Activated T-helper 2 cell treated with anti-CD3 and anti-CD28 coated beads, Interferon-gamma antibody, Interleukin-2, Interleukin-4, amounts not matched to agents 10 μg/mL and 5 μg/mL and 100 μg/mL, durations not matched to agents 14 hours and 24 hours and 36 hours (primary cell): ENCODE measurements at regions not wholly inside any gene's neighbourhood (a gene's known extent, or its start where the extent isn't known, plus 50 kb on each side); places are given as distances from the start of the nearest gene placed in this dataset.

Source experiments
- DNase-seq: peaks from one replicate; pipeline ENCODE4 v3.0.0; 2021; ENCODE audit warnings: low spot score
- H3K27ac Mint-ChIP-seq: one replicate; pipeline ENCODE4 v1.8.0; 2021; ENCODE audit warnings: mixed read lengths
- H3K27me3 Mint-ChIP-seq: one replicate; pipeline ENCODE4 v1.8.0; 2021; ENCODE audit warnings: low read depth, mixed read lengths
- H3K36me3 Mint-ChIP-seq: one replicate; pipeline ENCODE4 v1.8.0; 2021; ENCODE audit warnings: low read depth, mixed read lengths
- H3K4me1 Mint-ChIP-seq: one replicate; pipeline ENCODE4 v1.8.0; 2021; ENCODE audit warnings: low read depth, mixed read lengths
- H3K4me3 Mint-ChIP-seq: one replicate; pipeline ENCODE4 v1.8.0; 2021; ENCODE audit warnings: low read depth, mild to moderate bottlenecking, moderate library complexity, mixed read lengths
- H3K9me3 Mint-ChIP-seq: one replicate; pipeline ENCODE4 v1.8.0; 2021; ENCODE audit warnings: mixed read lengths
- intact Hi-C: fragments of 100-400 bp; cut with micrococcal nuclease; formaldehyde crosslinking; loops from one replicate; pipeline ENCODE4 v1.15.1; 2023

DNA sequence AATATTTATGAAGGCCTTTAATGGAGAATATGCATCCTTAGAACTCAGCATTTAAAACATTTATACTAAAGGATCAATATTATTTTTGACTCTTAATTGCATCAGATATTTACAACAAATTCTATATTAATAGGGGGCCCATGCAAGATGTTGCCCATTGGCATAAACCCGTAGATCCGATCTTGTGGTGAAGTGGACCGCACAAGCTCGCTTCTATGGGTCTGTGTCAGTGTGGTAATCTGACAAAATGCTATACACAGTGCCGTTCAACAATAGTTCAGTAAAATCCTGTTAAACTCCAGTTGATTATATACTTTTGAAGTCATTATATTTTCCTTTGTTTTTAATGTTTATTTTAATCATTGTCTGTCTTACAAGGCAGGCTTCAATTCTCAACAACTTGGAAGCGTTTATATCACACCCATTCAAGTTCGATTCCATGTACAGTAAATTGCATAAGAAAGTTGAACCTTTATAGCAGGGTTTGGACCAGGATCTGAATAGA is 809.2 kb downstream of the USP25 start:
- Mint-ChIP-seq H3K9me3 (peaks cover 26% of the 10 kb centered on the region), H3K4me3 (no peak overlapping the region), H3K27ac (no peak overlapping the region), H3K36me3 (no peaks in the 10 kb centered on the region), H3K27me3 (no peaks in the 10 kb centered on the region), H3K4me1 (no peaks in the 10 kb centered on the region)
- intact Hi-C loops = no loop called here
- no peak for DNase-seq

- H3K4me1 Mint-ChIP-seq = no peaks in the 10 kb centered on the region
- intact Hi-C loops = no loop called here
- no peak overlapping the region for H3K27ac Mint-ChIP-seq
- H3K4me3 Mint-ChIP-seq = no peak overlapping the region
- H3K9me3 Mint-ChIP-seq = peaks cover 31% of the 10 kb centered on the region
- DNase-seq = no peak
- no peaks in the 10 kb centered on the region for H3K27me3 Mint-ChIP-seq
- no peaks in the 10 kb centered on the region for H3K36me3 Mint-ChIP-seq
These were observed 811.4 kb downstream of the USP25 start for GRCh38 chr21:16540966-16541727.

DNA sequence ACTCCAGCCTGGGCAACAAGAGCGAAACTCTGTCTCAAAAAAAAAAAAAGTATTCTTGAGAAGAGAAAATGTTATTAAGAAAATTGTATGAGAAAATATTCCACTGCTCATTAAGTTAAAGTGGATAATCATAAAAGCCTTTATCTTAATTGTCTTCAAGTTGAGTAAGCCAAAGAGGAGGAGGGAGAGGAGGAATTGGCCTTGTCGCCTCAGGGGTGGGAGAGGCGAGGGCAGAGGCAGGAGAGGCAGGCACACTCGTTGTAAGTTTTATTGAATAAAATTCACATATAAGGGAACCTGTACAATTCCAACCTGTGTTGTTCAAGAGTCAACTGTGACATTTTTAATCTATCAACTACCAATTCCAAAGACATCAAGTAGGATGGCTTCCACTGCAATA is 820.3 kb downstream of the USP25 start:
- Mint-ChIP-seq H3K36me3 (no peaks in the 10 kb centered on the region), H3K27ac (no peak overlapping the region), H3K27me3 (no peaks in the 10 kb centered on the region), H3K4me1 (no peaks in the 10 kb centered on the region), H3K4me3 (no peak overlapping the region), H3K9me3 (peaks cover 15% of the 10 kb centered on the region)
- no peak for DNase-seq
- intact Hi-C loops = no loop called here

DNA sequence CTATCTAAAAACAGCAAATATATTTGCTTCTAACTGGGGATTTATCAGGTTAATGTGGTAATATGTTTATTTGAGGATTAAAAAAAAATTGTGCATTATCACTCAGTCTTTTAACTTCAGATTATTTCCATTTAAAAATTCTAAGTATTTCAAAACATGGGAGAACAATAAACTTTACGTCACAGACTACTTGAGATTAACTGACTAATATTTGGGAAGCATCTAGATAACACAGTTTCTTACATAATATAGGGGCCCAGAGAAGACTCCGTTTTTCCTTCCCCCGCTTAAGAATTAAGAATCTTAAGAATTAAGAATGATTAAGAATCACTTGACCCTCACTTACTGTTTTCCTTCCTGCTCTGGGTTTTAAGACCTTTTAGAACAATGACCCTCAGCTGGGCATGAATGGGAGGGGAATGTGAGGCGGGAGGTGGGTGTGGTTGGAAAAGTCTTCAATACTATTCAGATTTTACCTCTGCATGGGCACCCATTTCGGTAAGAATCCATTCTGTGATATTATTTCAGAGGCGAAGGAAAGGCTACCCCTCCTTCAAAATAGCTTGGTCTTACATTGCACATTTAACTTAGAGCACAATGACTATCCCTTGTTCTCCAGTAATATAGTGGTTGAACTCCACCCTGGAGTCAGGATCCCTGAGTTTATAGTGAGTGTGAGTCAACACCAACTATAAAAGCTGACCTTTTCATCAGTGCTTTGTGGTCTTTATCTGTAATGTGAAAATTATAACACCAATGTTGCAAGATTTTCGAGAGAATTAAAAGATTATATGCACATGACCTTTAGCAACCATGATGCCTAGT is 821.3 kb downstream of the USP25 start:
- no peak overlapping the region for H3K4me3 Mint-ChIP-seq
- peaks cover 9% of the 10 kb centered on the region for H3K9me3 Mint-ChIP-seq
- no peaks in the 10 kb centered on the region for H3K4me1 Mint-ChIP-seq
- H3K36me3 Mint-ChIP-seq = no peaks in the 10 kb centered on the region
- intact Hi-C loops = no loop called here
- no peak overlapping the region for H3K27ac Mint-ChIP-seq
- H3K27me3 Mint-ChIP-seq = no peaks in the 10 kb centered on the region
- DNase-seq = no peak

DNA sequence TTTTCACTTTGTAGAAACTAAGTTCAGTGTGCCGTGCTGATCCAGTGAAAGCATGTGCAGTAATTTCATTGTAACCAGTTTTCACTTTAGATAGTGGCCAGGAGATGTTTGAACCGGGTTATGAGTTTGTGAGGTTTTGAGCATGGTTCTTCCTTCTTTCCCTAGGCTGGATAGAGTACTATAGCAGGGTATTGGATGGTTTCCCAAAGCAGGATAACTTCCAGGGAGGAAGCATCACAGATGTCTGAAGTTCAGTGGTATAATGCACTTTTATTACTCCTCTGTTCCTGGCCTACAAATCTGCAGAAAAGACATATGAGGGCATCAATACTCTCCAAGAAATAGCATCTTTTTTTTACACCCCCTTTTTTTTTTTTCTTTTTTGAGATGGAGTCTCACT is 823.1 kb downstream of the USP25 start:
- Mint-ChIP-seq H3K36me3 (no peaks in the 10 kb centered on the region), H3K4me3 (no peak overlapping the region), H3K4me1 (no peaks in the 10 kb centered on the region), H3K27me3 (no peaks in the 10 kb centered on the region), H3K9me3 (peaks cover 16% of the 10 kb centered on the region), H3K27ac (no peak overlapping the region)
- DNase-seq = no peak
- intact Hi-C loops = no loop called here

DNA sequence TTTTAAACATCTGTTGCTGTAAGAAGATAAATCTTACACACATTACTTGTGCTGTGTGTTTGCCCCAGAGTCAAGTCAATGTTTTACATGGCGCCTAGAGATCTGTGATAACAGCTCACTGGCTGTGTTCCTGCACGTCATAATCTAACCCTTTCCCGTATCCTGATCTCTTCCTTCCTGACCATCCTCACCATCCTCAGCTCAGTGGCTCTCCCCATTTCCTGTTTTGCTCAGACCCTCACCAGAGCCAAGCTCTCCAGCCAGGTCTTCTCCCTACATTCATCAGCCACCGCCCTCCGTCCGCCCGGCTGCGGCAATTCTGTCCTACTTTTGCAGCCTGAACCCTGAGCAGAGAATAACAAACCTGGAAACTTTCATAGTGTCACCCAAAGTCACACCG is 824.7 kb downstream of the USP25 start:
- Mint-ChIP-seq H3K4me3 (no peak overlapping the region), H3K27me3 (no peaks in the 10 kb centered on the region), H3K27ac (no peak overlapping the region), H3K36me3 (no peaks in the 10 kb centered on the region), H3K9me3 (peaks cover 16% of the 10 kb centered on the region), H3K4me1 (no peaks in the 10 kb centered on the region)
- intact Hi-C loops = no loop called here
- no peak for DNase-seq

- H3K4me3 Mint-ChIP-seq = no peak overlapping the region
- intact Hi-C loops = no loop called here
- no peaks in the 10 kb centered on the region for H3K27me3 Mint-ChIP-seq
These were observed 833.3 kb downstream of the USP25 start for GRCh38 chr21:16563116-16563515.

DNA sequence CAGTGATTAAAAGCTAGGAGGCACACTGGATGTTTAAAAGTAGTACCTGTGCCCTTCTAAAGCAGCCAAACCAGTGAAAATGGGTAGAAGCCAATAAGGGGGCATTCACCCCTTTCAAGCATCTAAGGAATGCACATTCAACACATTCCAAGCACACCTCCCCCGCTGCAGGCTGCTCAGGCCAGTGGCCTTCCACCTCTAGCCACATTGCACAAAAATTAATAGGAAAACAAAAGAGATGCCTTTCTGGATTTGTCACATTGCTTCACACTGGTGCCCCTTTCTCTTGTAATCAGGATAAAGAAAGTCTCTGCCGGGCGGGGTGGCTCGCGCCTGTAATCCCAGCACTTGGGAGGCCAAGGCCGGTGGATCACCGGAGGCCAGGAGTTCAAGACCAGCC is 834.0 kb downstream of the USP25 start:
- Mint-ChIP-seq H3K27me3 (no peaks in the 10 kb centered on the region), H3K4me1 (no peaks in the 10 kb centered on the region), H3K4me3 (no peak overlapping the region), H3K36me3 (no peaks in the 10 kb centered on the region), H3K9me3 (peaks cover 7% of the 10 kb centered on the region), H3K27ac (no peak overlapping the region)
- intact Hi-C loops = no loop called here
- no peak for DNase-seq

More at GRCh38 chr21:16563116-16563515, 833.3 kb downstream of the USP25 start:
- DNase-seq = no peak
- H3K36me3 Mint-ChIP-seq = no peaks in the 10 kb centered on the region
- no peak overlapping the region for H3K27ac Mint-ChIP-seq
- H3K4me1 Mint-ChIP-seq = no peaks in the 10 kb centered on the region
- peaks cover 5% of the 10 kb centered on the region for H3K9me3 Mint-ChIP-seq

- Mint-ChIP-seq H3K4me3 (no peak overlapping the region), H3K27me3 (no peaks in the 10 kb centered on the region), H3K4me1 (no peaks in the 10 kb centered on the region), H3K9me3 (peaks cover 4% of the 10 kb centered on the region), H3K36me3 (no peaks in the 10 kb centered on the region), H3K27ac (no peak overlapping the region)
- DNase-seq = no peak
- intact Hi-C loops = no loop called here
These were observed 838.5 kb downstream of the USP25 start for GRCh38 chr21:16568244-16568643.

DNA sequence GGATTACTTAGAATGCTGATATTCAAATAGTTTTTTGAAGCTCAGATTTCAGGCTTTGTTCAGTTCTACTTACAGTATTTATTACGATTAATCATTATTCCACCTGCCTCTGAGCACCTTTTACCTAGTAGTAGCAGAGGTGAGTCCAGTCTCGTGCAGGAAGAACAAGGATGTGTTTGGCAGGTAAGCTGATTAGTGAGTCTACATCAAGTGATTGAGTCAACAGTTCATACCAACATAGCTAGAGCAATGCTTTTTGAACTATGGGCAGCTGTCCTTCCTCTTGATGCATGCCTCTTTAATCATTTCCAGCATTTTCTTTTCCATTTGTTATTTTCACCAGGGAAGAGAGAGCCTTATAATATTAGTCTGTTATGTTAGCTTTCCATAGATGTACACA is 838.9 kb downstream of the USP25 start:
- H3K4me3 Mint-ChIP-seq = no peak overlapping the region
- intact Hi-C loops = no loop called here
- H3K4me1 Mint-ChIP-seq = no peaks in the 10 kb centered on the region
- H3K27me3 Mint-ChIP-seq = no peaks in the 10 kb centered on the region
- DNase-seq = no peak
- H3K9me3 Mint-ChIP-seq = peaks cover 5% of the 10 kb centered on the region
- no peak overlapping the region for H3K27ac Mint-ChIP-seq
- H3K36me3 Mint-ChIP-seq = no peaks in the 10 kb centered on the region

- no peak overlapping the region for H3K27ac Mint-ChIP-seq
- H3K27me3 Mint-ChIP-seq = no peaks in the 10 kb centered on the region
- DNase-seq = no peak
- no peaks in the 10 kb centered on the region for H3K4me1 Mint-ChIP-seq
- H3K4me3 Mint-ChIP-seq = no peak overlapping the region
- peaks cover 11% of the 10 kb centered on the region for H3K9me3 Mint-ChIP-seq
- intact Hi-C loops = no loop called here
- no peaks in the 10 kb centered on the region for H3K36me3 Mint-ChIP-seq
These were observed 839.9 kb downstream of the USP25 start for GRCh38 chr21:16569679-16570078.

DNA sequence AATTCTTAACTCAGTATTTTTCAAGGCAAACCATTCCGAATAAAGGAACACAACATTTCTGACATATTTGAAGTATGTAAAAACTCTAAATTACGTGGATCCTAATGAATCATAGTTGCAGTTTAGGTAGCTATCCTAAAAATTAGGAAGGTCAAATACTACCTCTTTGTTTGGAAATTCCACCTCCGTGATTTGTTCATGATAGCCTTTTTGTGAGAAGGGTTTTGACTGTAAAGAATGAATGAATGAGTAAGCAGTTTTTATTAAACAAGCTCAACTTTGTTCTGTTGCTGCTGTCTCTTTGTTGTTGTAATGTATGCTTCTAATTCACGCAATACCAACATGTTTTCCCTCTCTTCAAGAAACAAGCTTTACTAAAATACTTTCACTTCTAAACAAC is 840.4 kb downstream of the USP25 start:
- intact Hi-C loops = no loop called here
- Mint-ChIP-seq H3K4me1 (no peaks in the 10 kb centered on the region), H3K27ac (no peak overlapping the region), H3K4me3 (no peak overlapping the region), H3K27me3 (no peaks in the 10 kb centered on the region), H3K36me3 (no peaks in the 10 kb centered on the region), H3K9me3 (peaks cover 11% of the 10 kb centered on the region)
- no peak for DNase-seq

- Mint-ChIP-seq H3K36me3 (no peaks in the 10 kb centered on the region), H3K27me3 (no peaks in the 10 kb centered on the region), H3K4me3 (no peak overlapping the region), H3K27ac (no peak overlapping the region), H3K4me1 (no peaks in the 10 kb centered on the region), H3K9me3 (peaks cover 11% of the 10 kb centered on the region)
- DNase-seq = no peak
- intact Hi-C loops = no loop called here
These were observed 841.1 kb downstream of the USP25 start for GRCh38 chr21:16570856-16571255.
